ENCODE measurements at regions not wholly inside any gene's neighbourhood (a gene's known extent, or its start where the extent isn't known, plus 50 kb on each side); places are given as distances from the start of the nearest gene placed in this dataset.

DNA sequence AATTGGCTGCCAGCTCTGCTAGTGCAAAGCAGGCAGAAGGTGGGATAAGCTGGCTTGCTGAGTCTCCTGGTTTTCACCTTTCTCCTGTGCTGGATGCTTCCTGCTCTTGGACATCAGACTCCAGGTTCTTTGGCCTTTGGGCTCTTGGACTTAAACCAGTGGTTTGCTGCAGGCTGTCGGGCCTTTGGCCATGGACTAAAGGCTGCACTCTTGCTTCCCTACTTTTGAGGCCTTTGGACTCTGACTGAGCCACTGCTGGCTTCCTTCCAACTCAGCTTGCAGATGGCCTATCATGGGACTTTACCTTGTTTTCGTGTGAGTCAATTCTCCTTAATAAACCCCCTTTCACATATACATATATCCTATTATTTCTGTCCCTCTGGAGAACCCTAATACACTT is 1293.9 kb upstream of the CDH6 start:
- TF ChIP-seq ZFX (IDR thresholded peaks at IDR 0.05; ENCODE audit: borderline replicate concordance) (no peak), CTCF (IDR thresholded peaks at IDR 0.05) (no peak)

DNA sequence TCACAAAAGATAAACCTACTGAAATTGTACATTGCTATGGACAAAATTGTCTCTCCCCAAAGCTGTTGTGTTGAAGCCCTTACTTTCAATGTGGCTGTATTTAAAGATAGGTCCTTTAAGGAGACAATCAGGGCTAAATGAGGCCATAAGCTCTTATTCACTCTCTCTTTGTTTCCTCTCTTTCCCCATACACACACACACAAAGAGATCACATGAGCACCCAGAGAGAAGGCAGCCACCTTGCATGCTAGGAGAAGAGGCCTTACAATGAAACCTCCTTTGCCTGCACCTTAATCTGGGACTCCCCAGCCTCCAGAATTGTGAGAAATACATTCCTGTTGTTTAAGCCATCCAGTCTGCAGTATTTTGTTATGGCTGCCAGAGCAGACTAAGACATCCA is 1295.6 kb upstream of the CDH6 start:
- TF ChIP-seq ZFX (IDR thresholded peaks at IDR 0.05; ENCODE audit: borderline replicate concordance): no peak
- no peak for TF ChIP-seq CTCF (IDR thresholded peaks at IDR 0.05)
- H3K27ac ChIP-seq: no peak overlapping the region

More for the DNA sequence above, 1293.9 kb upstream of the CDH6 start:
- no peak overlapping the region for H3K27ac ChIP-seq

GRCh38 chr5:29896646-29897045 is 1296.8 kb upstream of the CDH6 start:
- no peak overlapping the region for H3K27ac ChIP-seq
- TF ChIP-seq ZFX (IDR thresholded peaks at IDR 0.05; ENCODE audit: borderline replicate concordance) (no peak), CTCF (IDR thresholded peaks at IDR 0.05) (no peak)

GRCh38 chr5:29894668-29895067 is 1298.8 kb upstream of the CDH6 start:
- no peak overlapping the region for H3K27ac ChIP-seq
- TF ChIP-seq ZFX (IDR thresholded peaks at IDR 0.05; ENCODE audit: borderline replicate concordance) (no peak), CTCF (IDR thresholded peaks at IDR 0.05) (no peak)

GRCh38 chr5:29889051-29889450 is 1304.4 kb upstream of the CDH6 start:
- no peak for TF ChIP-seq ZFX (IDR thresholded peaks at IDR 0.05; ENCODE audit: borderline replicate concordance)
- no peak for TF ChIP-seq CTCF (IDR thresholded peaks at IDR 0.05)
- no peak overlapping the region for H3K27ac ChIP-seq

- no peak for TF ChIP-seq ZFX (IDR thresholded peaks at IDR 0.05; ENCODE audit: borderline replicate concordance)
- TF ChIP-seq CTCF (IDR thresholded peaks at IDR 0.05): no peak
- H3K27ac ChIP-seq: no peak overlapping the region
Measured at GRCh38 chr5:29885595-29885994, 1307.9 kb upstream of the CDH6 start.

DNA sequence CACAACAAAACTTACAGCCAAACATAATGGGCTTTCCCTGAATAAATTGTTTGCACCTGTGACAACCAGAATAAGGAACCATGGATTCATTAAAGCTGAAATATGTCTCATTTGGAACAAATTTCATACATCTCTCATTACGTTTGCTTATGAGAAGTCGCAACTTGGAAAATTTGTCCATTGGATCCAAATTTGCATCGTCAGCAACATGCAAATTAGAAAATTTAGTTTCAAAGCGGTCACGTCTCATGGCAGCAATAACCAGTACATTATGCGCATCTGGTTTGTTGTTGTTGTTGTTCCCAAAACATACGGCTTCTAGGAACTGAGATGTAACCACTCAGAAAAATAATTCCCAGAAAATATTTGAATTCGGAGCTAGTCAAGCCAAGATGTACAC is 1311.5 kb upstream of the CDH6 start:
- H3K27ac ChIP-seq: no peak overlapping the region
- no peak for TF ChIP-seq ZFX (IDR thresholded peaks at IDR 0.05; ENCODE audit: borderline replicate concordance)
- TF ChIP-seq CTCF (IDR thresholded peaks at IDR 0.05): no peak
